Right lobe of liver (tissue), 4 donors: ENCODE measurements at regions not wholly inside any gene's neighbourhood (a gene's known extent, or its start where the extent isn't known, plus 50 kb on each side); places are given as distances from the start of the nearest gene placed in this dataset.

Source experiments
- POLR2A ChIP-seq: fragments of 450-650 bp; IDR thresholded peaks from one replicate; pipeline ENCODE4 v1.6.1; 2017; ENCODE audit warnings: antibody characterized with exemption, mild to moderate bottlenecking
- TF ChIP-seq, protein P1 (sequence below), 4 donors: fragments of 200-600 bp in 3 of 4; fragments of 450-650 bp in 1 of 4; IDR thresholded peaks; one replicate each; pipeline versions ENCODE4 v1.5.1 to v1.8.0; 2016 to 2022; ENCODE audit warnings: antibody characterized with exemption in 4 of 4, mild to moderate bottlenecking in 2 of 4
- donor health status: DM: no; HTN: no; CAD: no.
- donor health status: DM: no; HTN: no; CAD: no.
- donor health status: DM: no; HTN: yes; CAD: no.

DNA sequence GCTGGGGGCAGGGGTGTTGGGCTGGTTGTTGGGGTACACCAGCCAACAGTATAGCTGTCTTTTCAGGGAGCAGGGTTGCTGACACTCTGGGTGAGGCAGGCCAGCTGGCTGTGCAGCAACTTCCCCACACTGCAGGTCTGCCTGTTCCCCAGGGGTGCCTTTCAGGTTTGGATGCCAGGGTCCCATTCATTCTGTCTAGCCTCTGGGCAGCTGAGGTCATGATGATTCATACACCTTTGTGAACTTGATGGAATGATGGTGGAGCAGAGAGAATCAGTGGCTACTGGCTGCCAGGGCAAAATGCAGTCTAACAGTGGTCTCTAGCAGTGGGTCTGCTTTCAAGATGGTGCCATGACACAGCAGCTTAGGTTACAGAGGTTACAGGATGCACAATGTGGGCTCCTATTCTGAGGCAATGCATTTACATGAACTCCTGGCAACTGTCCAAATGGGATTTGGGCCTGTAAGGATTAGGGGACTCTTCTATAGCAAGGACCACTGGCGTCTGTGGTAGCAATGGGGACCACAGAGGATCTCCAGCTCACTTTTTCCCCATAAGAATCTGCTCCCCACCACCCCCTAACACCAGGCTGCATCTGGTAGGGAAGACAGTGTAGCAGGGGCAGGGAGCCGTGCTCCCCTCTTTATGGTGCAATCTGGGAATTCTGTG is 103.7 kb downstream of the FEM1C start:
- TF ChIP-seq, protein P1, sequence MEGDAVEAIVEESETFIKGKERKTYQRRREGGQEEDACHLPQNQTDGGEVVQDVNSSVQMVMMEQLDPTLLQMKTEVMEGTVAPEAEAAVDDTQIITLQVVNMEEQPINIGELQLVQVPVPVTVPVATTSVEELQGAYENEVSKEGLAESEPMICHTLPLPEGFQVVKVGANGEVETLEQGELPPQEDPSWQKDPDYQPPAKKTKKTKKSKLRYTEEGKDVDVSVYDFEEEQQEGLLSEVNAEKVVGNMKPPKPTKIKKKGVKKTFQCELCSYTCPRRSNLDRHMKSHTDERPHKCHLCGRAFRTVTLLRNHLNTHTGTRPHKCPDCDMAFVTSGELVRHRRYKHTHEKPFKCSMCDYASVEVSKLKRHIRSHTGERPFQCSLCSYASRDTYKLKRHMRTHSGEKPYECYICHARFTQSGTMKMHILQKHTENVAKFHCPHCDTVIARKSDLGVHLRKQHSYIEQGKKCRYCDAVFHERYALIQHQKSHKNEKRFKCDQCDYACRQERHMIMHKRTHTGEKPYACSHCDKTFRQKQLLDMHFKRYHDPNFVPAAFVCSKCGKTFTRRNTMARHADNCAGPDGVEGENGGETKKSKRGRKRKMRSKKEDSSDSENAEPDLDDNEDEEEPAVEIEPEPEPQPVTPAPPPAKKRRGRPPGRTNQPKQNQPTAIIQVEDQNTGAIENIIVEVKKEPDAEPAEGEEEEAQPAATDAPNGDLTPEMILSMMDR (IDR thresholded peaks at IDR 0.05), result no peak
- no peak for TF ChIP-seq POLR2A
